GM18868 (cell line): ENCODE measurements at regions not wholly inside any gene's neighbourhood (a gene's known extent, or its start where the extent isn't known, plus 50 kb on each side); places are given as distances from the start of the nearest gene placed in this dataset.

ENCODE experiments used
- ATAC-seq: cut with Tn5 transposase; IDR thresholded peaks from one replicate; pipeline ENCODE4 v1.9.1; 2021; ENCODE audit warnings: mild to moderate bottlenecking, moderate library complexity; ENCODE audit not compliant: unreplicated experiment

GRCh38 chr4:18081708-18082107, 60.2 kb upstream of the LCORL start:
- ATAC-seq, result no peak

- no peak for ATAC-seq
Observed at GRCh38 chr4:18077808-18078207, 56.3 kb upstream of the LCORL start.

- ATAC-seq, result peak; percentile 83
Observed at GRCh38 chr4:18075823-18076433, 54.4 kb upstream of the LCORL start.

GRCh38 chr4:18071894-18072293, 50.3 kb upstream of the LCORL start:
- ATAC-seq, result no peak
